SK-N-DZ (cell line): ENCODE measurements at regions not wholly inside any gene's neighbourhood (a gene's known extent, or its start where the extent isn't known, plus 50 kb on each side); places are given as distances from the start of the nearest gene placed in this dataset.
"Not testable (repeated sequence)": the region's sequence is repeated elsewhere in the genome, so short reads cannot be mapped to it uniquely, and the experiment has no call there.

Experiments used
- DNase-seq: peaks from one replicate; pipeline ENCODE4 v3.0.0-alpha.2; 2015; ENCODE audit warnings: low spot score

- DNase-seq: no peak
These were observed 114.6 kb downstream of the IER5 start for GRCh38 chr1:181202986-181203555.

GRCh38 chr1:181204530-181204929, 116.0 kb downstream of the IER5 start:
- no peak for DNase-seq

- DNase-seq: no peak
These were observed 117.4 kb downstream of the IER5 start for GRCh38 chr1:181205901-181206300.

- DNase-seq: no peak
These were observed 118.0 kb downstream of the IER5 start for GRCh38 chr1:181206513-181206912.

- DNase-seq: no peak
These were observed 118.7 kb downstream of the IER5 start for GRCh38 chr1:181206979-181207790.

- DNase-seq: no peak
These were observed 119.6 kb downstream of the IER5 start for GRCh38 chr1:181208083-181208482.

GRCh38 chr1:181208967-181209366, 120.5 kb downstream of the IER5 start:
- no peak for DNase-seq

- no peak for DNase-seq
These were observed 124.6 kb downstream of the IER5 start for GRCh38 chr1:181213056-181213455.

- no peak for DNase-seq
These were observed 128.1 kb downstream of the IER5 start for GRCh38 chr1:181216591-181216994.

- no peak for DNase-seq
These were observed 131.4 kb downstream of the IER5 start for GRCh38 chr1:181219938-181220337.

- DNase-seq: no peak
These were observed 132.6 kb downstream of the IER5 start for GRCh38 chr1:181221078-181221477.

GRCh38 chr1:181222972-181223505, 134.5 kb downstream of the IER5 start:
- DNase-seq: no peak

- DNase-seq: not testable (repeated sequence)
These were observed 138.2 kb downstream of the IER5 start for GRCh38 chr1:181226728-181227127.

- DNase-seq: no peak
These were observed 150.6 kb downstream of the IER5 start for GRCh38 chr1:181239086-181239485.

- DNase-seq: not testable (repeated sequence)
These were observed 157.8 kb downstream of the IER5 start for GRCh38 chr1:181246320-181246719.

- DNase-seq: not testable (repeated sequence)
These were observed 159.9 kb downstream of the IER5 start for GRCh38 chr1:181248361-181248760.

- no peak for DNase-seq
These were observed 160.7 kb downstream of the IER5 start for GRCh38 chr1:181249186-181249585.

- no peak for DNase-seq
These were observed 161.5 kb downstream of the IER5 start for GRCh38 chr1:181250038-181250437.

- DNase-seq: no peak
These were observed 162.7 kb downstream of the IER5 start for GRCh38 chr1:181251001-181251712.

- no peak for DNase-seq
These were observed 163.2 kb downstream of the IER5 start for GRCh38 chr1:181251713-181252075.

GRCh38 chr1:181253601-181254000, 165.1 kb downstream of the IER5 start:
- not testable (repeated sequence) for DNase-seq

- DNase-seq: no peak
These were observed 166.9 kb downstream of the IER5 start for GRCh38 chr1:181255270-181255929.
